Endodermal cell (in vitro differentiated cells): ENCODE measurements at regions not wholly inside any gene's neighbourhood (a gene's known extent, or its start where the extent isn't known, plus 50 kb on each side); places are given as distances from the start of the nearest gene placed in this dataset.

ENCODE experiments used
- DNase-seq: peaks from one replicate; pipeline ENCODE4 v3.0.0-alpha.2; 2017
- H3K27ac ChIP-seq: 2 replicates; pipeline ENCODE4 v1.5.1; 2013; ENCODE audit warnings: mild to moderate bottlenecking, low read depth, low read length, moderate library complexity
- H3K27me3 ChIP-seq: 2 replicates; pipeline ENCODE4 v1.6.1; 2013; ENCODE audit warnings: mild to moderate bottlenecking, low read length, moderate library complexity; ENCODE audit not compliant: insufficient read depth, control insufficient read depth, poor library complexity, severe bottlenecking
- H3K36me3 ChIP-seq: 2 replicates; pipeline ENCODE4 v1.7.0; 2013; ENCODE audit warnings: mild to moderate bottlenecking, low read length, moderate library complexity; ENCODE audit not compliant: control insufficient read depth, insufficient read depth
- H3K4me1 ChIP-seq: one replicate; pipeline ENCODE4 v1.7.0; 2013; ENCODE audit warnings: low read length; ENCODE audit not compliant: control insufficient read depth, insufficient read depth
- H3K4me3 ChIP-seq: 2 replicates; pipeline ENCODE4 v1.5.1; 2013; ENCODE audit warnings: mild to moderate bottlenecking, low read length, moderate library complexity
- H3K9ac ChIP-seq: 2 replicates; pipeline ENCODE4 v1.6.1; 2013; ENCODE audit warnings: mild to moderate bottlenecking, low read length, moderate library complexity; ENCODE audit not compliant: poor library complexity, severe bottlenecking; ENCODE audit errors: extremely low read depth
- H3K9me3 ChIP-seq: 2 replicates; pipeline ENCODE4 v1.6.1; 2013; ENCODE audit warnings: mild to moderate bottlenecking, low read length, moderate library complexity; ENCODE audit not compliant: control insufficient read depth
- H3K27ac Mint-ChIP-seq: 2 replicates; pipeline ENCODE4 v1.8.0; 2020; ENCODE audit warnings: mixed read lengths
- H3K27me3 Mint-ChIP-seq: 2 replicates; pipeline ENCODE4 v1.8.0; 2021; ENCODE audit warnings: mild to moderate bottlenecking, mixed read lengths; ENCODE audit not compliant: insufficient read depth
- H3K36me3 Mint-ChIP-seq: 2 replicates; pipeline ENCODE4 v1.8.0; 2020; ENCODE audit warnings: low read depth, mixed read lengths
- H3K4me1 Mint-ChIP-seq: 2 replicates; pipeline ENCODE4 v1.8.0; 2020; ENCODE audit warnings: mixed read lengths
- H3K4me3 Mint-ChIP-seq: 2 replicates; pipeline ENCODE4 v1.8.0; 2020; ENCODE audit warnings: mild to moderate bottlenecking, moderate library complexity, mixed read lengths
- H3K9me3 Mint-ChIP-seq: 2 replicates; pipeline ENCODE4 v1.8.0; 2020; ENCODE audit warnings: mild to moderate bottlenecking, mixed read lengths
- CTCF ChIP-seq: fragments of 200-600 bp; sonication (generic); conservative IDR thresholded peaks from 2 replicates; pipeline ENCODE4 v1.5.0; 2021; ENCODE audit warnings: antibody characterized with exemption, mild to moderate bottlenecking
- WGBS, 2 experiments: methylation state at CpG; one replicate each; pipeline versions ENCODE4 v1.1.5 to v1.1.7; 2013; ENCODE audit warnings: missing lambda C conversion rate in 2 of 2, mixed read lengths in 1 of 2; ENCODE audit not compliant: insufficient coverage in 1 of 2, insufficient read length in 1 of 2; 5-methylcytosine and 5-hydroxymethylcytosine counted together

GRCh38 chr12:115085594-115085993 is 401.6 kb upstream of the TBX3 start:
- no peak overlapping the region for H3K27ac Mint-ChIP-seq
- peaks cover 2% of the 10 kb centered on the region for H3K9me3 Mint-ChIP-seq
- 93% methylated on average over 6 of the region's 7 CpGs; no CpG with 5 or more reads in 1 of the 2 experiments for WGBS, 2 experiments
- no peaks in the 10 kb centered on the region for H3K36me3 ChIP-seq
- peaks cover 19% of the 10 kb centered on the region for H3K27me3 ChIP-seq
- no peak overlapping the region for H3K4me3 Mint-ChIP-seq
- H3K9me3 ChIP-seq = no peaks in the 10 kb centered on the region
- H3K4me1 ChIP-seq = no peaks in the 10 kb centered on the region
- no peak for DNase-seq
- H3K27me3 Mint-ChIP-seq = peaks cover 41% of the 10 kb centered on the region
- no peak overlapping the region for H3K4me3 ChIP-seq
- peaks cover 11% of the 10 kb centered on the region for H3K4me1 Mint-ChIP-seq
- no peaks in the 10 kb centered on the region for H3K36me3 Mint-ChIP-seq
- no peak for TF ChIP-seq CTCF
- H3K27ac ChIP-seq = no peak overlapping the region
- no peak overlapping the region for H3K9ac ChIP-seq

- no peak overlapping the region for H3K4me3 ChIP-seq
Observed at GRCh38 chr12:115079760-115080159, 395.8 kb upstream of the TBX3 start.

GRCh38 chr12:115078990-115079389 is 395.0 kb upstream of the TBX3 start:
- Mint-ChIP-seq H3K36me3 (no peaks in the 10 kb centered on the region), H3K27me3 (peaks cover 69% of the 10 kb centered on the region), H3K27ac (no peak overlapping the region), H3K4me1 (peaks cover 11% of the 10 kb centered on the region), H3K9me3 (peaks cover 2% of the 10 kb centered on the region), H3K4me3 (no peak overlapping the region)
- no peak for DNase-seq
- TF ChIP-seq CTCF = no peak
- H3K4me1 ChIP-seq = no peaks in the 10 kb centered on the region
- no peak overlapping the region for H3K4me3 ChIP-seq
- no peak overlapping the region for H3K27ac ChIP-seq
- peaks cover 24% of the 10 kb centered on the region for H3K27me3 ChIP-seq
- no peak overlapping the region for H3K9ac ChIP-seq
- no peaks in the 10 kb centered on the region for H3K36me3 ChIP-seq
- H3K9me3 ChIP-seq = no peaks in the 10 kb centered on the region
- 82% methylated on average over 6 of the region's 6 CpGs; no CpG with 5 or more reads in 1 of the 2 experiments for WGBS, 2 experiments

More at GRCh38 chr12:115079760-115080159, 395.8 kb upstream of the TBX3 start:
- Mint-ChIP-seq H3K4me3 (no peak overlapping the region), H3K4me1 (peaks cover 11% of the 10 kb centered on the region), H3K36me3 (no peaks in the 10 kb centered on the region), H3K27me3 (peaks cover 71% of the 10 kb centered on the region), H3K27ac (no peak overlapping the region), H3K9me3 (peaks cover 2% of the 10 kb centered on the region)
- DNase-seq = no peak
- no peak for TF ChIP-seq CTCF
- peaks cover 32% of the 10 kb centered on the region for H3K27me3 ChIP-seq
- 73 to 82% methylated on average over 4 of the region's 4 CpGs for WGBS, 2 experiments
- no peak overlapping the region for H3K9ac ChIP-seq
- H3K9me3 ChIP-seq = no peaks in the 10 kb centered on the region
- no peaks in the 10 kb centered on the region for H3K4me1 ChIP-seq
- no peak overlapping the region for H3K27ac ChIP-seq
- H3K36me3 ChIP-seq = no peaks in the 10 kb centered on the region
